Suppressor macrophage treated with lipopolysaccharide for 1 hour (primary cell): ENCODE measurements at regions not wholly inside any gene's neighbourhood (a gene's known extent, or its start where the extent isn't known, plus 50 kb on each side); places are given as distances from the start of the nearest gene placed in this dataset.

Source experiments
- DNase-seq, 3 donors: peaks; one replicate each; pipeline ENCODE4 v3.0.0-alpha.2; 2020 to 2022

DNA sequence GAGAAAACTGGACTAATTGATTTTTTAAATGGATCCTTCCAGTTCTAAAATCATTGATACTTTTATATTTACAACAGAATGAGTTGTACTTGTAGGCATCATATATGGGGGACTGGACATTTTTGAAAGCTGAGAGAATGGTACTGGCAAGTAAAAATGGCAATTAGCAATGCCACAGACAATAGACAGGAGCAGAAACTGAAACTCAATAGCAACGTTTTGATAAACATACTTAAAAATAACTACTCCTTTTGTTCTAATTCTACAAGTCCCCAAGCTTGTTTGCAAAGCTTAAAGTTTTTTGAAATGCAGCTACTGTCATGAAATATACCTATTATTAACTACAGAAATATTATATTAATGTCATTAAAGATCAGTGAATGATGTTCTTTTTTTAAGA, 52.8 kb upstream of the FBXL7 start:
- DNase-seq = no peak

DNA sequence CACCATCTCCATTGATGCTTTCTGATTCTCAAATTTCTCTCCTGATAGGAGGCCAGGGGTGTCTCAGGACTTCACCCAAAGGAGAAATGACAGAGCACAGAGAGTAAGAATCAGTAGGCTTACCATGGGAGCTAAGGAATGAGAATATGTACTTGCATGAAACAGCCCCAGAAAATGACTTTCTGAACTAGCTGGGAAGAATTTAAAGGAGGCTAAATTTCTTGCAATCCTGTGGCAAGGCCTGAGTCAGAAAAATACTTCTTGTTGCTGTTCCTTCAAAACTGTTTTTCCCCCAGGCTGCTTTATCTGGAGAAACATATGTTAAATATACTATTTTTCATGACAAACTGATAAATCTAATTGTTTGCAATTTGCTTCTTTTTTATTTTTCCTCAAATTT, 53.4 kb upstream of the FBXL7 start:
- DNase-seq = no peak

DNA sequence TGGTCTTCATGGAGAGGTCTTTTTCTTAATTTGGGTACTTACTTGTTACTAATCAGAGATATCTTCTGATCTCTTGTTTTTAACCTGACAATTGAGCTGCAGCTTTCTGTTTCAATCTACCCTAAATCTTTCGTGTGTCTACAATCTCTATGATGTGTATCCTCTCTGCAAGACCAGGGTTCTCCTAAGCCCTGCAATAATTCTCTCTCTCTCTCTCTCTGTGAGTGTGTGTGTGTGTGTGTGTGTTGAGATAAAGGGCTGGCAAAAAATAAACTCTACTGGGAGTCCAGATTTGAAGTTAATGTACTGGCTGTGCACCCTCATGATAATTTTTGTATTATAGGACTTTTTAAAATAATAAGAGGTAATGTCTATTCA, 57.8 kb upstream of the FBXL7 start:
- DNase-seq = no peak

DNA sequence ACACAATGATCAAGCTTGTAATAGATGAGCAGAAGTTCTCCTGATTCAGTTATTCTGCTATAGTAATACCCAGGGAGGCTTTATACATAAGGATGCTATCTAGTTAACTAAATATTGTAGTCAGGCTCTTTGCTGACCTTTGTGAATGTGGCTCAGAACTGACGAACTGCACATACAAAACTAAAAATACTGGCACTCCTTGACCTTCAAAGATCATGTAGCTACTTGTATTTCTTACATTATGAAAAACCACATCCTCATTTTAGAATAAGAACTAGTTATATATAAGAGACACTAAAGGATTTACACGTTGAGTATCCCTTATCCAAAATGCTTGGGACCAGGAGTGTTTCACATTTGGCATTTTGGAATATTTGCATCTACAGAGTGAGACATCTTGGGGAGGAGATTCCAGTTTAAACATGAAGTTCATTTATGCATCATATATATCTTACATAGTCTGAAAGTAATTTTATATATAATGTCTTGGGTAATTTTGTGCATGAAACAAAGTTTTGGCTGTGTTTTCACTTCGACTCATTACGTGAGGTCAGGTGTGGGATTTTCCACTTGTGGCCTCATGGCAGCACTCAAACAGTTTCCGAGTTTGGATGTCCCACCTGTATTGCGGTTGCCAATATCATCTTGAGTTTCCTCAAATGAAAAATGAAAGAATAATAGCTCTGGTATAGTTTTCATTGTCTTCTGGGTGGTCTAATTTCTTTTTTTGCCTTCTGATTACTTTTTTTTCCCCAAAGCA, 58.4 kb upstream of the FBXL7 start:
- DNase-seq = no peak

DNA sequence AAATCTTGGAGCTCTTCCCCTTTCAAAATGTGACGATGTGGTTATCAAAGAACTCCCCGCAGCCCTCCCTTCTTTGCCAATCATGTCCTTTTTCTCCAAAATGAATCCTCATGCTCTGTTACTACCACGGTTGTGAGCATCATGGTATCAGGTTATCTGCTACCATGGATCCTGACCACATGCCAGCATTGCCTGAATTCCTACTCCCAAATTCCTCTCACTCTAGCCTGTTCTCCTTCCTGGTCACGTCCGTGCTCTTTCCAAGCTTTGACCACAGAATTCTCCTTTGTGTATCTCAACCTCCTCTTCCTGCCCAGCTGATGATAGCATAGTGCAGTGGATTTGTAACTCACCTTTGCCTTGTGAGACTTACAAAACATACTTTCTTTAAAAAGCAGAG, 59.5 kb upstream of the FBXL7 start:
- DNase-seq = no peak

DNA sequence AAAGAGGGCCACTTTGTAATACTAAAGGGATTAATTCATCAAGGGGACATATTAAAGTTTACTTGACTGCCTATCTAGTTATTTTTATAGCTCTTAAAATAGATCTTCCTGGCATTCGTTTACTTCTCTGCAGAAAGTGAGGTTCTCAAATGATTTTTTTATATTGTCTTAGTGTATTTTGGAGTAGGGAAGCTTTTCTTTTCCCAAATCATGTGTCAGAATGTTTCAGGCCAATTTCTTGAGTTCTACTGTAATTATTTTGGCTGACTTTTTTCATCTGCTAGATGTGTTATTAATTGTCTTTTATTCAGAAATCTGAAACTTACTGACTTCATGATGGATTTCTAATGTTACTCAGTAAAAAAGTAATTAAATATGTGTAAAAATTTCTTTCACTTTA, 60.2 kb upstream of the FBXL7 start:
- no peak for DNase-seq

DNA sequence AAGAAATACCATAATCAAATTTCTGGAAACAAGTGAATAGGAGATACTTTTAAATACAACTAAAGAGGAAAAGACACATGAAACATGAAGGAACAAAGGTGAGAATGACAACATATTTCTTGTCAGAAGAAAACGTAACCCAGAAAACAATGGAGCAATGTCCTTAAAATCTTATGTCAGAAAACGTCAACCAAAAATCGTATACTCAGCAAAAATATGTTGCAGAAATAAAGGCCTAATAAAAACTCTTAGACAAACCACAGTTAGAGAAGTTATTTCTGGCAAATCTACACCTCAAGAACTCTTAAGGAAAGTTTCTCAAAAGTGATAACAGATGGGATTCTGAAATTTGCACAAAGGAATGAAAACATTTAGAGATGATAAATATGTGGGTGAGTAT, 66.3 kb upstream of the FBXL7 start:
- no peak for DNase-seq

DNA sequence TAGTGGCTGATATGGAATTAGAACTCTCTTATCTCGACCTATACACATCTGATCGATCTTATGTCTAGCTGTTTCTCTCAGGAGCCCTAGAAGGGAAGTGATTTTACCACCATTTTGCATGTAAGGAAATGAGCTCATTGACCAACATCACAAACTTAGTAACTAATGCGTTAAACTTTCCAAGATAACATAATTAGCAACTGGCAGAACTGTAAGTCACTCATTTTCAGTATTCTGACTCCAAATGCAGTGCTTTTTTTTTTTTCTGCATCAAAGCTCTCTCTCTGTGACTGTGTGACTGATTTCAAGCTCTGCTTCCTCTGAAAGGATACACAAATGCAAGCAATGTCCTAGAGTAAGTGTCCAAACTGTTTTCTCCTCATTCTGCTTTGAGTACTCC, 68.1 kb upstream of the FBXL7 start:
- no peak for DNase-seq

DNA sequence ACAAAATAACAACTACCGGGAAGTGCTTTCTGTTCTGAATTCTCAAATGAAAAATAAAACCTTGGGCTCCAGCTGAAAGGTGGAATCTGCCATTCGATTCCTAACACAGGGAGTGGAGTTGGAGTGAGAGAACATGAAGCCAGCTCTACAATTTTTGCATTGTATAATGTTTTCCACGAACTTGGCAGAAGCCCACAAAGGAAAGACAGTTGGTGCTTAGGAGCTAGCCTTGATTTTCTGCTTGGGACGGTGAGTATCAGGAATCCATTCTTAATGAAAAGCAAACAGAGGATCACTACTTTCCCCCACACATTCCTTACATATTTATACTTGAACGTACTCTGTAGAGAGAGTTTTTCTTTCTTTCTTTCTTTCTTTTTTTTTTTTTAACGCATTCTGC, 74.2 kb upstream of the FBXL7 start:
- DNase-seq = no peak

DNA sequence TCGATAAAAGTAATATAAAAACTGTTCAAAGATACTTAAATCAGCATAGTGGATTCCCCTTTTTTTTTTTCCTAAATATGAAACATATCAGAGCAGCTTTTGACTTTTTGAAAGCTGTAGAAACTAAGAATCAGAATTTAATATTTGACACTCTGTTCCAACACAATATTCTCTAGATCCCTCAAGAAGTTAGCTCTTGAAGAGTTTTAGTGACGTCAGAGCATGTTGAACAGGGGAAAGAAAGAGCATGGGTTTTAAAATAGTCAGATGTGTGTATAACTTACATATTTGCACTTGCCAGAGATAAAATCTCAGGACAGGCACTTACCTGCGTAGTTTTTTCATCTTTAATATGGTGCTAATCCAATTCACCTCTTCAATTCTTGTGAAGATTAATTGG, 75.2 kb upstream of the FBXL7 start:
- no peak for DNase-seq

DNA sequence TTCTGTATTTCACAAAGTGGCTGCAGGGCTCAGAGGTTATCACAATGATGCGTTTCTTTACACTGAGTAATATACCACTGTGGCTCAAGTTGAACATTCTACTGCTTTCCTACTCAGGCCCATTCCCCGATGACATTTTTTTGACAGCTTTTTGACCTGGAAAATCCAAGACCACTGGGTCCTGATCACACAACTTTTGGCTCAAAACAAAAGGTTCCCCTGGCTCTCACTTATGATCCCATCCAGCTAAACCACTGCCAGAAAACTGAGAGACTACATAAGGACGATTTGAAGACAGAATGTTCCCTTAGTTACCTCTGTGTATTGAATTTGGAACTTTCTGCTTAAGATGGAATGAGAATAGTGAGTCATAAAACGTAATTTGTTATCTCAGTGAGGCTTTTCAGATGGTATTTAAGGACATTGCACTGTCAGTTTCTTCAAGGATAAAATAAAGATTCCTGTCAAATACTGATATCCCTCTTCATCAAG, 78.0 kb upstream of the FBXL7 start:
- DNase-seq = no peak

DNA sequence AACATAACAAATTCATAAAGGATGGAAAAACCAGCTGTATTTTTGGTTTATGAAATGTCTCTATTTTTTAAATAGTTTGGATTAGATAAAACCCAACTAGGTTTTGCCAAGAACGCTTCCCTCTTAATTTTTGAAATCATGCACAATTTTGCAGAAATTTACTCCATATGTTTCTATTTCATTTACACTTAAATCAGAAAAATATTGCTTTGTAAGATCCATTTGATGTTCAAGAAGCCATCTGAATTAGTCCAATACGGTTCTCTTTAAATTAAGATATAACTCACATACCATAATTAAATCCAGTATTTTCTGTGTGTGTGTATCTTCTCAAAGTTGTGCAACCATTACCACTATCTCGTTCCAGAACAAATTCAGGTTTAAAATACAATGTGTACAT, 78.6 kb upstream of the FBXL7 start:
- no peak for DNase-seq

DNA sequence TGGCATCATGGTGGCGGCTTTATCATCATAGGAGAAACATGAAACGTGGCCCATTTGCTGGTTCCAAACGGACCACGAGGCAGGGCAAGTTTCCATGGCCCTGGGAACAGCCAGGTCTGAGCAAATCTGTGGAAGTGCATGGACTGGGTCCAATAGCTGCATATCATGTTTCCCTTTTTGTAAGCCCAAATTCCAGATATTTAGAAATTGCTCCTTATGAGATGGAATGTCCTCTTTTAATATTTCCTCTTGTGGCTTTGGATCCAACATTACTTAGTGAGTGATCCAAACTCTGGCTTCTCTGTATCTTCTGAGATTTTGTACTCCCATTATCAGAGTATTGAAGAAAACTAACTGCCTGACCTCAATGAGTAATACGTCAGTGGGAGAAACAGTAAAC, 79.8 kb upstream of the FBXL7 start:
- no peak for DNase-seq

DNA sequence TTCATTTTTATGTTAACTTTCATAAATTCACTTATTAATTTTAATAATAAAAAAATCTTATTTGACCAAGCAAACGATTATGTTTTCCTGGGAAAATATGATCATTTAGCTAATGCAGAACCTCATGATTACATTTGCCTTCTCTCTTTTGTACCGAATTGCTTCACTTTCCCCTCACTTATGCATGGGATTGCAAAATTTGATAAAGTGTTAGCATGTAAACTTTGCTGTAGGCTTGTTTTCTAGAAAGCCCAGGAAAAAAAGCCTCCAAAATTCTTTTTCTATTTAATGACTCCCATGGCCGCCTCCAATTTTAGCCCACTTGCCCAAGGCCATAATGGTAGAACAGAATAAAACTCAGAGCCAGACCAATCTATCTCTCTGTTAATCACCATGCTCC, 82.8 kb upstream of the FBXL7 start:
- no peak for DNase-seq

DNA sequence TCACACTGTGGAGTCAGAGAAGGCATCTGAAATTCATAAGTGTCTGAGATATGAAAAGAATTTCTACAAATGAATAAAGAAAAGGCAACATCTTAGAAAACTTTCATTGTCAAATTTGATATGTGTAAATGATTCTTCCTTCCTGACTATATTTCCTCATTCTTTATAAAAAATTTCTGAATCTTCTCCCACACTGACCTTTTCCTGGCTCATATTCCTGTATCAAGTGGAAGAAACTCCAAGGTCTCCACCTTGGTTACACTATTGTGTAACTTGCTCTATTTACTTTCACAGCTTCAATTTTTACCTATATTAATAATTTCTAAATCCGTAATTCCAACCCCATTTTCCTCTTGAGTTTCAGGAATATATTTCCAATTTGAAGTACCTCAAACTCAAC, 93.5 kb upstream of the FBXL7 start:
- no peak for DNase-seq

DNA sequence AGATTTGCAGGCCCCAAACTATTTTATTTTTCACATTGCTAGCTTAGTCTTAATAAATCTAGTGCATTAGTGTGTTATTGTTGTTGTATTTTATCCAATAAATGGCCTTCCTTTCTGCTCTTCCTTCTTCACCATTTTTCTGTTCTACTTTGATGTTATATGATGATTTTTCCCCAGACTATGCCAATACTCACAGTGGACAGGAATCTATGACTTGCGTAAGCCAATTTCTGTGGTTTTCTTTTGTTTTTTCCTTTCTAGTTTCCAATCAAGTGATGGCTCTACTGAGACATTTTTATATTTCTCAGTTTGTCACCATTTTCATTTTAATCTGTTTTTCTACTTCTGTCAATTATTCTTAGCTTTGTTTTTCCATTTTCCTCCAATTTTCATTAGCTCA, 106.8 kb upstream of the FBXL7 start:
- DNase-seq = no peak

DNA sequence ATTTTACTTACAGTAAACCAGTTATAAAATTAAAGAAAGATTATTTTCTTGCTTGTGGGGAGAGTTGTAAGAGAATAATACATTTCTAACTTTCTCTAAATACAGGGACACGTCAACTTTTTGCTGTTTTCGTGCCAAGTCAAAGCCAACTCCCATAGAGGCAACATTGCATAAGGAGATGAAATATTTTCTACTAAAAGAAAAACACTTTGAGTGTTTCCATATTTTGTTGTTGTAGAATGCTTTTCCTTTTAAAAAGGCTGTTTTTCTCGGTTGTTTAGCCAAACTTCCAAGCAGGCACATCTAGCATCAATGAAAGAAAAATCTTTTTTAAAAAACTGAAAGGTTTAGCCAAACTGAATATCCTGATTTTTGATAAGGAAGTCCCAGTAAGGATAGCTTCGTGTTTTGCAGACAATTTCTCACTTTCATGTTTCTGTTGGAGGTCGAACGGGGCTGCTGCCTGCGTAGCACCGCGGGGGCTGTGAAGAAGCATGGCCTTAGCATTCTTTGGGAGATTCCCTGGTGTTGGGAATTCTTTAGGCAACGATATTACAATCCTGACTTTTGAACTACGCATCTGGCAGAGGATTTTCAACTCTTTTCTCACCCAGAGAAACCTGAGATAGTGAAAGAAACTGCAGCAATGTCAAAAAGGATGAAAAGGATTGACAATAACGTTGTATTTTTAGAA, 108.1 kb upstream of the FBXL7 start:
- DNase-seq = no peak

DNA sequence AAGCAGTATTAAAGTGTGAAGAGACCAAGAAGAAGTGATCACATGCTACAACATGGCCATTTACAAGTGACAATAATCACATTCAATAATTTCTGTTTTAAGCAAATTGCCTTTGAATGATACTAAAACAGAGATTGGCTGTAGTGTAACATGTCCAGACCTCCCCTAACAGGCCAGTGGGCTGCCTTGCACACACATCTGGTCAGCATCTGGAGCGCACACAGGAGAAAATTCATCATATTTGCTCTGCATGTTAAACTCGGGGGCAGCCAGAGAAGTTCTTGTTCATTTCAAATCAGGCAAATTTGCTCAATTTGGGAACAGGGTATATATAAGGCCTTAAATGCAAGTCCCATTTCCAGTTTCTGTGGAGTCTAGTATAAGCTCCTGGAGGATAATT, 111.1 kb upstream of the FBXL7 start:
- DNase-seq = no peak

DNA sequence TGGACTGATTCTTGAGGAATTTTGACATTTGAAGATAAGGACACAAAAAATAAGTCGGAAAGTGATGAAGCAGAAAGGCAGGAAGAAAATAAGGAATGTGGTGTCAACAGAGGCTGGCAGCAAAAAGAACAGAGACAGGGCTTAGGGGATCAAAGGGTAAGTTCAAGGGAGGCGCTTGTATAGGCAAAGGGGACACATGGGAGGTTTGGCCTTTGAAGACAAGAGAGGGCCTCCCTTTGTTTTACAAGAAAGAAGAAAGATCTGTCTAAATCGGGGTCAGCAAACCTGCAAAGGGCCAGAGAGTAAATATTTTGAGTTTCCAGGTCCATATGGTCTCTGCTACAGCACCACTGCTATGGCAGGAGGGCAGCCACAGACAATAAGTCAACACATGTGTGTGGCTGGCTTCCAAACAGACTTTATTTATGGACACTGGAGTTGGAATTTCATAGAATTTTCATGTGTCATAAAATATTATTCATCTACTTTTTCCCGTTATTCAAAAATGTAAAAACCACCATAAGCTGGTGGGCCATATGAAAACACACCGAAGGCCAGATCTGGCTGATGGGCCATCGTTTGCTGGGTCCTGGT, 112.0 kb upstream of the FBXL7 start:
- DNase-seq = no peak

DNA sequence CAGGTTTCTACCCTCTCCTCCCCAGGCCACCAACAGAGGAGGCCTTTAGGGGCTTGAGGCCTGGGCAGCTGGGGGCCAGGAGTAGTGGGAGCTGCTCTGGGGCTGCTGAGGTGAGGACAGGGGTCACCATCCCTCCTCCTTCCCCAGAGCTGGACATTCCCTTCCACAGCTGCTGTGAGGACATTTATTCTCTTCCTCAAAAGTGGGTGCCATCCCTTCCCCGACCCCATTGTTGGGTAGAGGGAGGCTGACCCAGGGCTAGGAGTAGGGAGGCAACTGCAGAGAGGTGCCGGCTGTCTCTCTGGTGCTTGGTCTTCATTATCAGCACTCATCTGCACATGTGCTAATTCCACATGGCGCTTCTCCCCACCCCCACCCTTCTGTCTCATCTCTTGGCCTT, 113.9 kb upstream of the FBXL7 start:
- DNase-seq = no peak

DNA sequence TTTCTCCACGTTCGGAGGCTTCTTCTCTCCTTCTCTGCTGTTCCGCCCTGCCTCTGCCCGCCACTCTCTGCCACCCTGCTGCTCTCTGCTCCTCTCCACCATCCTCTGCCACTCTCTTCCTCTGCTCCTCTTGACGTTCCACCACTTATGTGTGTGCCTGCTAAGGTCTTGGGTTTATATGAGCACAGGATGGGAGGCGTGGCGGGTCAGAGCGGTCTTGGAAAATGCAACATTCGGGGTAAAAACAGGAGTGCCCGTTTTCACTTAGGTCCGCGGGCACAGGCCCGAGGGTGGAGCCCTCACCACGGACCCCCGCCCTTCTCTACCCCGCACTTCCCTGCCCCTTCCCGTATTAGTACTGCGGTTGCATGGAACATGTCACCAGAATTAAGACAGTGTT, 114.4 kb upstream of the FBXL7 start:
- no peak for DNase-seq

DNA sequence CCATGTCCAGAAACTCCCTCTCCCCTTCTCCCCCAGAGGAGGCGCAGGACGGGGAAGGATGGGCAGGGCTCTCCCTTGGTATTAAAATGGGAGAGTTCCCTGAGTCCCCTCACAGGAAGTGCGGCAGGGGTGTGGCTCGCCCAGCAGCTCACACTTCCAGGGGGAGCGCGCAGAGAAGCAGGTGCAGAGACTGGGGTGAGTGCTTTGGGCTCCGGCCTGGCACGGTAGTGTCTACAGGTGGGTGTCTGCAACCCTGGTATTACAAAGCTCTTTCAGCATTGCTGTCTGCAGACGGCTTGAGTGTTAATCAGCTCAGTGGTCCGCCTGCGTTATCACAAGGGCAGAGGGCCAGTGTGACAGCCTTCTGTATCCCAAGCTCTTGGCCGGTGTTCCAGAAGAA, 114.9 kb upstream of the FBXL7 start:
- no peak for DNase-seq

DNA sequence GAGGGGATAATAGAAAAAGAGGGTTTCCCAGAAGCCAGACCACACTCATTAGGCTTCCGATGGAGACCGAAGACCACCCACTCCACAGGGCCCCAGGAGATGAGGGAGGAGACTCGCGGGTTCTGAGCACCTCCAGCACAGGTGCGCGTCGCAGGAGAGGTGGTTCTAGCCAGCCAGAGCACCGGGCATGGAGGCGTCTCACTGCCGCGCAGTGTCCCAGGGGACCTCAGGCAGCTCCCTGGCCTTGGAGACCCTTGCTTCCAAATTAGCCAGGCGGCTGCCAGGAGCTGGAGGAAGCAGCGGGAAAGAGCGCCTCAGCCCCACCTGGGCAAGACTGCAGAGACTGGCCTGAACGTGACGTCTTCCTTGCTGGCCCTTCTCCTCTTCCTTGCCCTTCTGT, 115.4 kb upstream of the FBXL7 start:
- no peak for DNase-seq

DNA sequence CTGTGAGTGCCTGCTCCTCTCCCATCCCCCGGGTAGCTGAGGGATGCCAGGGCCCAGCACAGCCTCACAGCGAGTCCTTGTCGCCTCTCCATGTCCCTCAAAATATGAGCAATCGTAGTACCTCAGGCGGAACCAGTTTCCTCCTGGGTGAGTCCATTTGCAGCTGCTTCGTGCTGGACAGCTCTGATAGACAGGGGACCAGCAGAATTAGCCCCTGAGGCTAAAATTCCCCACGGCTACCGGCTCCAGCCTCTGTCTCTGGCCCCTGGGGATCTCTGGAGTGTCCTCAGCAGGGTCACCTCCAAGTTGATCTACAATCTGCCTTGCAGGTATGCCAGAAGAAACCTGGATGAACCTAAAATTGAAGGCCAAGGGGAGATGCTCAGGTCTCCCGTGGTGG, 115.8 kb upstream of the FBXL7 start:
- no peak for DNase-seq

DNA sequence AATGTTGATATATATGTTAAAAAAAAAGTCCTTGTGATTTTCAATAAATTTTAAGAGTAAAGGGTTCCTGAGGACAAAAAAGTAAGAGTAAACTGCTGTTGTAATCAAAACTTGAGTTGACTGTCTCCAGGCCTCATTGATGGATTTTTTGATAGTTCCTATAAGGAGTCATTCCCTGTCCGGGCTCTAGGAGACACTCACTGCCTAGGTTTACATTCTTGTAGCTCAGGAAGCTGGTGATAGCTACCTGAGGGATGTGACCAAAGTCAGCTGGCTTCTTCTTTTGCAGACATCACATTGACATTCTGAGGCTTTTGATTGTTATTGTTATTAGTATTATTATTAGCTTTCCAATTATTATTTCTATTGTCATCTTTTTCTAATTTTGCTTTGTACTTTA, 116.5 kb upstream of the FBXL7 start:
- DNase-seq = no peak
